Thoracic aorta (tissue), 2 donors: ENCODE measurements at regions not wholly inside any gene's neighbourhood (a gene's known extent, or its start where the extent isn't known, plus 50 kb on each side); places are given as distances from the start of the nearest gene placed in this dataset.

Experiments used
- ATAC-seq: fragments of 150-250 bp; one replicate; pipeline ENCODE4 v1.8.0; 2017; ENCODE audit warnings: low read depth; ENCODE audit not compliant: insufficient number of reproducible peaks, low FRiP score
- DNase-seq: peaks from one replicate; pipeline ENCODE4 v3.0.0-alpha.2; 2020; ENCODE audit warnings: low spot score
- H3K27ac ChIP-seq, 2 donors: fragments of 200-600 bp; sonication (generic); 1 replicate in 1 of 2; 2 replicates in 1 of 2; pipeline ENCODE4 v1.5.1; 2016; ENCODE audit warnings: mild to moderate bottlenecking in 2 of 2, moderate library complexity in 2 of 2
- H3K27me3 ChIP-seq: fragments of 200-600 bp; sonication (generic); replicated peaks from 2 replicates; pipeline ENCODE4 v1.6.0; 2016; ENCODE audit warnings: mild to moderate bottlenecking; ENCODE audit not compliant: insufficient read depth
- H3K36me3 ChIP-seq: fragments of 200-600 bp; sonication (generic); one replicate; pipeline ENCODE4 v1.5.1; 2016
- H3K4me1 ChIP-seq, 2 donors: fragments of 200-600 bp; sonication (generic); 1 replicate in 1 of 2; 2 replicates in 1 of 2; pipeline versions ENCODE4 v1.5.1 to v1.6.0; 2016; ENCODE audit warnings: low read depth in 2 of 2, mild to moderate bottlenecking in 1 of 2; ENCODE audit not compliant: control insufficient read depth in 1 of 2
- H3K4me3 ChIP-seq: fragments of 200-600 bp; sonication (generic); 2 replicates; pipeline ENCODE4 v1.5.1; 2016; ENCODE audit warnings: mild to moderate bottlenecking
- H3K9me3 ChIP-seq: fragments of 200-600 bp; sonication (generic); 2 replicates; pipeline ENCODE4 v1.5.1; 2016
- CTCF ChIP-seq: fragments of 200-600 bp; sonication (generic); IDR thresholded peaks from one replicate; pipeline ENCODE4 v1.5.1; 2019; ENCODE audit warnings: antibody characterized with exemption

GRCh38 chr11:97414801-97415200 is 1025.0 kb downstream of the JRKL start:
- no peak for TF ChIP-seq CTCF

GRCh38 chr11:97419729-97420128 is 1029.9 kb downstream of the JRKL start:
- no peak for TF ChIP-seq CTCF
- Histone ChIP-seq H3K4me3 (no peak overlapping the region), H3K9me3 (no peaks in the 10 kb centered on the region), H3K36me3 (no peaks in the 10 kb centered on the region), H3K4me1 (no peaks in the 10 kb centered on the region), H3K27me3 (no peaks in the 10 kb centered on the region), H3K27ac (no peak overlapping the region)
- ATAC-seq, result no peak
- no peak for DNase-seq

More at GRCh38 chr11:97414801-97415200, 1025.0 kb downstream of the JRKL start:
- ATAC-seq (no peak), DNase-seq (no peak)
- H3K9me3 ChIP-seq, result peaks cover 6% of the 10 kb centered on the region
- H3K4me1 ChIP-seq, result no peaks in the 10 kb centered on the region
- no peak overlapping the region for H3K4me3 ChIP-seq
- H3K27ac ChIP-seq, result no peak overlapping the region
- H3K27me3 ChIP-seq, result no peaks in the 10 kb centered on the region
- H3K36me3 ChIP-seq, result no peaks in the 10 kb centered on the region

- H3K4me3 ChIP-seq, result no peak overlapping the region
- H3K27me3 ChIP-seq, result no peaks in the 10 kb centered on the region
- no peak overlapping the region for H3K27ac ChIP-seq
- TF ChIP-seq CTCF, result no peak
- H3K36me3 ChIP-seq, result no peaks in the 10 kb centered on the region
- no peak for ATAC-seq
- no peak for DNase-seq
- H3K9me3 ChIP-seq, result no peaks in the 10 kb centered on the region
- no peaks in the 10 kb centered on the region for H3K4me1 ChIP-seq
Observed at GRCh38 chr11:97428247-97428790, 1038.5 kb downstream of the JRKL start.

GRCh38 chr11:97430877-97431276 is 1041.1 kb downstream of the JRKL start:
- H3K36me3 ChIP-seq, result no peaks in the 10 kb centered on the region
- no peaks in the 10 kb centered on the region for H3K27me3 ChIP-seq
- H3K4me3 ChIP-seq, result no peak overlapping the region
- no peaks in the 10 kb centered on the region for H3K4me1 ChIP-seq
- DNase-seq (no peak), ATAC-seq (no peak)
- H3K9me3 ChIP-seq, result no peaks in the 10 kb centered on the region
- TF ChIP-seq CTCF, result no peak
- no peak overlapping the region for H3K27ac ChIP-seq

- H3K36me3 ChIP-seq, result no peaks in the 10 kb centered on the region
- no peak overlapping the region for H3K27ac ChIP-seq
- H3K9me3 ChIP-seq, result no peaks in the 10 kb centered on the region
- H3K27me3 ChIP-seq, result no peaks in the 10 kb centered on the region
- H3K4me1 ChIP-seq, result no peaks in the 10 kb centered on the region
- ATAC-seq (no peak), DNase-seq (no peak)
- TF ChIP-seq CTCF, result no peak
- no peak overlapping the region for H3K4me3 ChIP-seq
Observed at GRCh38 chr11:97432926-97433325, 1043.1 kb downstream of the JRKL start.
